ENCODE measurements at regions not wholly inside any gene's neighbourhood (a gene's known extent, or its start where the extent isn't known, plus 50 kb on each side); places are given as distances from the start of the nearest gene placed in this dataset.

DNA sequence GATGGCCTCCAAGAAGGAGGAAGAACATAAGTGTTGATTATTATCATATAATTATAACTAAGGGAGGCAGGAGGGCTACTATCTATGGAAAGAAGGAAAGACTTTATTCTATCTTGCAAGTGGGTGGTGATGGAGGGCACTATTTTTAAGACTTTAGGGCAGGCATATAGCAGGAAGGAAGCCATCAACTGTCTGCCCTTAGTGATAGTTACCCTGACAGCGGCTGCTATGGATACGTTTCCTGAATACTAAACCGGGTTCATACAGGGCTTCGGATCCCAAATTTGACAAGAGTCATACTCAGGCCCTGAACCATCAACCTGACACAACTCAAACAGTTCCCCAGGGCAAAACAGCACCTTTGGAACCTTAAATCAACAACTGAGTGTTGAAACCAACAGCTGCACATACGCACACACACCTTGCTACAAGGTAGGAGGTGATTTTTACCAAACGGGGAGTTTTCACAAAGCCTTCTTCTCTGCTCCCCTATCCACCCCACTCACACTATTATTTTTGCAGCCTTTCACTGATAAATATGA, 397.2 kb downstream of the OMA1 start:
- DNase-seq (ENCODE audit: low read depth in 4 of 4, low spot score in 1 of 4): no peak

GRCh38 chr1:58144698-58145270, 401.7 kb downstream of the OMA1 start:
- no peak for DNase-seq (ENCODE audit: low read depth in 4 of 4, low spot score in 1 of 4)

- DNase-seq (ENCODE audit: low read depth in 4 of 4, low spot score in 1 of 4): no peak
Observed at GRCh38 chr1:58143972-58144697, 402.4 kb downstream of the OMA1 start.

DNA sequence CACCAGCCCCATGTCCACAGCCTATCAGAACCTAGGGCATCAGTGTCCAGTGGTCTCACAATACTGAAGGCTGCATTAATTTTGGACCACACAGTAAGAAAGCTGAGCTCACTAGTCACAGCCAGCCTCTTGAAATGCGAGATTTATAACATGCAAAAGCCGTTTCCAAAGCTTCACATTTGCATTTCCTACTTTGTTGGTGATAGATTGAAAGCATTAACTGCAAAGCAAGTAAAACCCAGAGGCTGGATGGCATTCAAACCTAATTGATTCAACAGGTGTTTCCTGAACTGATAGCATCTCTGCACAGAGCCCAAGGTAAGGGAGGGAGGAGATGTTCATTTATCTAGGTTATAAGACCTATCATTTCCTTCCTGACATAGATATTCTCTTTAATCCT, 410.1 kb downstream of the OMA1 start:
- DNase-seq (ENCODE audit: low read depth in 4 of 4, low spot score in 1 of 4): no peak

- DNase-seq (ENCODE audit: low read depth in 4 of 4, low spot score in 1 of 4): no peak
Observed at GRCh38 chr1:58135821-58136321, 410.7 kb downstream of the OMA1 start.

DNA sequence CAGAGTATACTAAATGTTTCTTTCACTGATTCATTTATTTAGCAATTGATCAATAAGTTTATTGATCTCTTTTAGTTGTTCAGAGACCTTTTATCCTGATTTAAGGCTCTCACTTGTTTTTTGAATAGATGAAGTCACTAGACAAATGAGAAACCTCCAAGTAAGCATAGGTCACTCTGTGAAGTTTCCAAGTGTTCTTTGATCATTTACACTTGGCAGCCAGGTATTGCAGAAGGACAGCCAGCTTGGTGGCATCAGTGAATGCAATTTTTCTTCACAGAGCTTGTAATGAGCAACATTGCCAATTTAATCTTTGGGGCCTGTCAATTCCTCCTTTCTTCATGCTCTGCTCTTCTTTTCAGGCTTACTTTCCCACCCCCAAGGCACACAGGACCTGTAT, 413.0 kb downstream of the OMA1 start:
- no peak for DNase-seq (ENCODE audit: low read depth in 4 of 4, low spot score in 1 of 4)

GRCh38 chr1:58123051-58123450, 423.5 kb downstream of the OMA1 start:
- no peak for DNase-seq (ENCODE audit: low read depth in 4 of 4, low spot score in 1 of 4)

- no peak for DNase-seq (ENCODE audit: low read depth in 4 of 4, low spot score in 1 of 4)
Observed at GRCh38 chr1:58119971-58120370, 426.6 kb downstream of the OMA1 start.

DNA sequence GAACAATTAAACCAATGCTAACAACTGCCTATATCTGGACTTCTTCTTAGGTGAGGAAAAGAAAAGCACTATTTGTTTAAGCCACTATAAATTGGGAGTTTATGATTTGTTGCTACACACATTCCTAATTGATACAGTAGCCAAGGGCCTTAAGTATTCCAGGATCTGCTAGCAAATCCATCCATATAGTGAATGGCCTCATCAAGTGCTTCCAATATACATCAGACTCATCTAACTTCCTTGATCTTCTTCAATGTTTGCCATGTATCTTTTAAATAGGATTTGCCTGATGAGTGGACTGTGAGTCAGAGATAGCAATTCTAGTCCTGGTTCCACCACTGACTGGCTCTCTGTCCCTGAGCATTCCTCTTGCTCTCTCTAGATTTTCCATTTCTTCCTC, 430.2 kb downstream of the OMA1 start:
- DNase-seq (ENCODE audit: low read depth in 4 of 4, low spot score in 1 of 4): no peak

DNA sequence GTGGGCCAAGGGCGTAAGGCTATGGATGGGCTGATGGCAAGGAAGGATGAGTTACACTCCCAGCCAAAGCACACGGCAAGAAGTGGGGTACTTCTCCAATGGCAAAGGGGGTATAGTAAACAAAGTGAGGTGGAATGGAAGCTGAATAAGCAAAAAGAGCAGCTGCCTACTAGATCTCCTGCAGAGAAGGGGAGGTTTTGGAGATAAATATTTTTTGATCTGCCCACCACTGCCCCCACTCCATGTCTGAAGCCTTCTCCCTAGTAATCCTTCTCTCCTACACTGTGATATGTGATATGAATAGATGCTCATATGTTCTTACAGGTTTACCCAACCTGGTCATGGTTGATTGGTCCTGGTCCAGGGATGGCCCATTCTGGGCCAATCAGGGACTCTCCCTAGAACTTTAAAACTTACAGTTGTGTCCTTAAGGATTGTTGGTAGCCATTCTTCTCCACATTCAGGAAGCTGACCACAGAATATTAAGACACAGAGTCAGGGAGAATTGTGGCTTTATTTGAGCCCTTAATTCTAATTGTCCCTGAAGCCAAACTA, 436.8 kb downstream of the OMA1 start:
- no peak for DNase-seq (ENCODE audit: low read depth in 4 of 4, low spot score in 1 of 4)

- DNase-seq (ENCODE audit: low read depth in 4 of 4, low spot score in 1 of 4): no peak
Observed at GRCh38 chr1:58108783-58109182, 437.7 kb downstream of the OMA1 start.

DNA sequence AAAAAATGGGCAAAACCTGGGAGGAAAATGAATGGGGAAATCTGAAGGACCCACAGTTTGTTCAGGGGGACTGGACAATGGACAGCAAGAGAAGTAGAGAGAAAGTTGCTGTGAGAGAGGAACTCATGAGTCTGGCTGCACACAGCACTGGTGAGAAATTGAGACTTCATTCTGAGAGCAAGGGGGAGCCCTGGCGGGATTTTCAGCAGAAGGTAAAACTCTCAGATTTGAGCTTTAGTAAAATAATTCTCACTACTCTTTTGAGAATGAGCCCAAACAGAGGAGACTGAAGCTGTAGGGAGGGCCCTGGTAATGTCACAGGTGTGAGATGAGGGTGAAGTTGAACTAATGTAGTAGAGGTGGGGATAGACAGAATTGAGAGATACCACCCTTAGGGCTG, 438.6 kb downstream of the OMA1 start:
- DNase-seq (ENCODE audit: low read depth in 4 of 4, low spot score in 1 of 4): no peak

DNA sequence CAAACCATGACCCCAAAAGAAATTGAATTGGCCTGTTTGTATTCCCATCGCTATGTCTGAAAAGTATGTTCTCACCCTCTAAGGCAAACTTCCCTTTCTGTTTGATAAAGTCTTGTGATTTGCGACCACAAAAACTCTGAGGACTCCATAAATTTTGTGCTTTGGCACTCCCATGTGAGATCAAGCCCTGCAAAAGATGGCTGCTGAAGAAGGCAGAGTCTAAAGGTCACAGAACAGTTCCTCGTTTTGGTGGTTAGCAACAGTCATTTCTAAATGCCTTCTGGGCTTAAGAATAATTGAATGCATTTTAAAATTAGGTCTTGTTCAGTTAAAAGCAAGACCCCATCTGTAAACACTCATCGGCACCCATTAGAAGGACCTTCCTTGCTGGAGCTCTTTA, 441.6 kb downstream of the OMA1 start:
- no peak for DNase-seq (ENCODE audit: low read depth in 4 of 4, low spot score in 1 of 4)

- DNase-seq (ENCODE audit: low read depth in 4 of 4, low spot score in 1 of 4): no peak
Observed at GRCh38 chr1:58096714-58097113, 449.8 kb downstream of the OMA1 start.

DNA sequence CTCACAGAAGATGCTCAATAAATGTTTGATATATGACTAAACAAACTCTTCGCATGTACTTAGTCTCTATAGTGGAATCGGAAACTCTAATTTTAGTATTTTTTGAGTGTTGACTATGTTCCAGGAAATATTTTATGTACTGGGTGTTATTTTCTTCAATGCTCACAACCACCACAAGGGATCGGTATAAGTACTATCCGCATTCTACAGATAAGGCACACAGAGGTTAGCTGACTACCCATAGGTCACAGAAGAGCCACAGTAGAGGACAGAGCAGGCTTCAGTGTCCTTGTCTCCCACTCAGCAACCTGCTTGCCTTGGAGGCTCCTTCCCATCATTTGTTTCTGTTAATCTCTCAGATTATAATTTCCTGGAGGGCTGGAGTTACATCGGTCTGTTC, 451.3 kb downstream of the OMA1 start:
- no peak for DNase-seq (ENCODE audit: low read depth in 4 of 4, low spot score in 1 of 4)

DNA sequence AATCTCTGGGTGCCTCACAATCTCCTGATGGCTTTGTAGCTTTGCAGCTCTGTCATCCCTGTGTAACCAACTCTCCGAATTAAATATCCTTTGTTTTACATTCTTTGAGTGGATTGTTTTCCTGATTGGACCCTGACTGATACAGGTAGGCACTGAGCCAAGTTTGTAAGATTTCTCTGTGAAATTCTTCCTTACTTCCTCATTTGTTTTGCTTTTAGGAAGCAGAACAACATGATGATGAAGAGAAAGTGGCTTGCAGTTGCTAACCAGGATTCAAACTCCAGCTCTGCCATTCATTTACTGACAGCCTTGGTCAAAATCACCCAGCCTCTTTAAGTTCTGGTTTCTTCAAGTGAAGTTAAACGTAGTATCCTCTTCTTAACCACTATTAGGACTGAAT, 452.3 kb downstream of the OMA1 start:
- no peak for DNase-seq (ENCODE audit: low read depth in 4 of 4, low spot score in 1 of 4)

GRCh38 chr1:58090640-58091039, 455.9 kb downstream of the OMA1 start:
- no peak for DNase-seq (ENCODE audit: low read depth in 4 of 4, low spot score in 1 of 4)

GRCh38 chr1:58089898-58090534, 456.5 kb downstream of the OMA1 start:
- DNase-seq (ENCODE audit: low read depth in 4 of 4, low spot score in 1 of 4): no peak

GRCh38 chr1:58084266-58084665, 462.3 kb downstream of the OMA1 start:
- DNase-seq (ENCODE audit: low read depth in 4 of 4, low spot score in 1 of 4): no peak

DNA sequence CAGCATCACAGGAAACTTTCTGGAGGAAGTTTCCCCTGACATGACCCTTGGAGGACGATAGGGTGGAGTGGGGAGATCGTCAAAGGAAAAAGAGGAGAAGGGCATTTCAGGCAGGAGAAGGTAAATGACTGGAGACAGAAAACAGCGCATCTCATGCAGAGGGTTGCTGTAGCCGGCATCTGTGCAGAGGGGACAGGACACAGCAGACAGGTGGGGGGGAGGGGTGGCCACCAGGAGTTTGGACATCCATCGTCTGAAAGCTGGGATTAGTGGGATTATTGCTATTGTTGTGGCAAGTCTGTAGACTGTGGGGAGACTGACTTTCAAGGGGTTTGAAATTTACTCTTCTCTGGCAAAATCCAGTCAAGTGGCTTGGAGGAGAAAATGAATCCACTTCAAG, 463.9 kb downstream of the OMA1 start:
- DNase-seq (ENCODE audit: low read depth in 4 of 4, low spot score in 1 of 4): no peak

DNA sequence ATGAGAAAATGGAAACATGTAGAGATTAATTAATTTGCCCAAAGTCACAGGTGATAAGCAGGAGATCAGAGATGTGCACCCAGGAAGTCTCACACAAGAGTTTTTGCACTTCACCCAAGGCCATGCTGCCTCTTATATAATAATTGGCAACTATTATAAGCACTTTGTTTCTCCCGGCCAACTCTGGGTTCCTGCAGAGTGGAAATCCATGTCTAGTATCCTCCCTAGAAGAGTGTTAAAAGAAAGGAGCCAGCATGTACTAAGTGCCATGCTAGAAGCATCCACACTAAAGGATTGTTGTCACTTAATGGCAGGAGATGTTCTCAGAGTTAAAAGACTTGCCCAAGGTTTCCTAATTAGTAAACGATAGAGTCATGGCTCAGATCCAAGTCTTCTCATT, 470.3 kb downstream of the OMA1 start:
- DNase-seq (ENCODE audit: low read depth in 4 of 4, low spot score in 1 of 4): no peak

DNA sequence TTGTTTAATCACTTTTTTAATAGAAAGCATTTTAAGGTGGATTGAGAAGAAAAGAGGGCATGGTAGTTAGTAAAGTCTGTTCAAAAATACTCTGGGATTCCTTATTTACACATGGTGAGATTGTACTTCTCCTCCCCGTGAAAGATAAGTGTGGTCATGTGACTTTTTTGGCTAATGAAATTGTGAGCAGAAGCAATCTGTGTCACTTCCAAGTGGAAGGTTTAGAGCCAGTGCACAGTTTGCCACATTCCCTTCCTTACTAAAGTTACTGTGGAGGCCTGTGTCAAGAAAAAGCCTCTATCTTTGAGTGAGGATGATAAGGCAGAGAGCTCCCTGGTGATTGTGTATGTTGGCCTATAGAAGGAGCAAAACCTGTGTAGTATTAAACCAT, 471.3 kb downstream of the OMA1 start:
- no peak for DNase-seq (ENCODE audit: low read depth in 4 of 4, low spot score in 1 of 4)

Data from stimulated activated CD4-positive, alpha-beta T cell treated with anti-CD3 and anti-CD28 coated beads, Interleukin-1b, Interleukin-23, amount 100 ng/mL, for 24 hours (primary cell).